Naive thymus-derived CD4-positive, alpha-beta T cell (primary cell): ENCODE measurements at regions not wholly inside any gene's neighbourhood (a gene's known extent, or its start where the extent isn't known, plus 50 kb on each side); places are given as distances from the start of the nearest gene placed in this dataset.

Experiments used
- ATAC-seq: fragments of 150-1000 bp; cut with Tn5 transposase; 2 replicates; pipeline ENCODE4 v1.10.0; 2021; ENCODE audit warnings: mild to moderate bottlenecking, moderate library complexity
- CTCF ChIA-PET: fragments of 350-600 bp; sonication (Branson Sonifier 250); formaldehyde crosslinking; loops from one replicate; lab custom pipeline; 2021; ENCODE audit warnings: antibody characterized with exemption; lab: Charles Lee
- POLR2A ChIA-PET: fragments of 350-600 bp; sonication (Branson Sonifier 250); formaldehyde crosslinking; loops from one replicate; lab custom pipeline; 2021; ENCODE audit warnings: antibody characterized with exemption, inconsistent platforms; lab: Charles Lee
- DNase-seq, 9 donors: peaks; one replicate each; pipeline versions ENCODE4 v3.0.0 to v3.0.0-alpha.2; 2020 to 2022; ENCODE audit warnings: mixed read lengths in 1 of 9
- H3K27ac ChIP-seq: one replicate; pipeline ENCODE4 v1.7.0; 2013; ENCODE audit warnings: mild to moderate bottlenecking, low read depth, low read length, moderate library complexity
- H3K27me3 ChIP-seq, 2 donors: one replicate each; pipeline ENCODE4 v1.7.0; 2013; ENCODE audit warnings: low read length in 2 of 2, mild to moderate bottlenecking in 2 of 2, moderate library complexity in 2 of 2; ENCODE audit not compliant: control insufficient read depth in 2 of 2, insufficient read depth in 2 of 2
- H3K36me3 ChIP-seq, 3 experiments: 1 replicate in 2 of 3; 2 replicates in 1 of 3; pipeline ENCODE4 v1.7.0; 2013; ENCODE audit warnings: low read length in 3 of 3, mild to moderate bottlenecking in 3 of 3, moderate library complexity in 1 of 3; ENCODE audit not compliant: insufficient read depth in 3 of 3, control insufficient read depth in 2 of 3
- H3K4me1 ChIP-seq, 2 donors: one replicate each; pipeline ENCODE4 v1.7.0; 2013; ENCODE audit warnings: low read length in 2 of 2, mild to moderate bottlenecking in 2 of 2, moderate library complexity in 1 of 2; ENCODE audit not compliant: control insufficient read depth in 2 of 2, insufficient read depth in 2 of 2
- H3K4me3 ChIP-seq: 2 replicates; pipeline ENCODE4 v1.7.0; 2013; ENCODE audit warnings: mild to moderate bottlenecking, low read length
- H3K9me3 ChIP-seq, 3 experiments: 1 replicate in 2 of 3; 2 replicates in 1 of 3; pipeline ENCODE4 v1.7.0; 2013; ENCODE audit warnings: low read length in 3 of 3; ENCODE audit not compliant: control insufficient read depth in 2 of 3
- H3K27ac Mint-ChIP-seq, 9 donors: one replicate each; pipeline ENCODE4 v1.8.0; 2020 to 2022; ENCODE audit warnings: mixed read lengths in 9 of 9, mild to moderate bottlenecking in 8 of 9, moderate library complexity in 5 of 9, inconsistent platforms in 2 of 9
- H3K27me3 Mint-ChIP-seq, 5 donors: one replicate each; pipeline ENCODE4 v1.8.0; 2021 to 2022; ENCODE audit warnings: mixed read lengths in 5 of 5, mild to moderate bottlenecking in 1 of 5
- H3K36me3 Mint-ChIP-seq, 5 donors: one replicate each; pipeline ENCODE4 v1.8.0; 2020 to 2022; ENCODE audit warnings: mixed read lengths in 5 of 5, mild to moderate bottlenecking in 3 of 5, inconsistent platforms in 1 of 5
- H3K4me1 Mint-ChIP-seq, 7 donors: one replicate each; pipeline ENCODE4 v1.8.0; 2020 to 2022; ENCODE audit warnings: mixed read lengths in 7 of 7, mild to moderate bottlenecking in 3 of 7, inconsistent platforms in 1 of 7
- H3K4me3 Mint-ChIP-seq, 10 donors: one replicate each; pipeline ENCODE4 v1.8.0; 2020 to 2022; ENCODE audit warnings: mild to moderate bottlenecking in 10 of 10, mixed read lengths in 10 of 10, moderate library complexity in 6 of 10, inconsistent platforms in 2 of 10
- H3K9me3 Mint-ChIP-seq, 11 donors: one replicate each; pipeline ENCODE4 v1.8.0; 2020 to 2022; ENCODE audit warnings: mixed read lengths in 11 of 11, mild to moderate bottlenecking in 4 of 11, inconsistent platforms in 1 of 11, moderate library complexity in 1 of 11
- intact Hi-C, 2 donors: fragments of 100-400 bp; cut with micrococcal nuclease; formaldehyde crosslinking; loops; one replicate each; pipeline ENCODE4 v1.15.1; 2023

DNA sequence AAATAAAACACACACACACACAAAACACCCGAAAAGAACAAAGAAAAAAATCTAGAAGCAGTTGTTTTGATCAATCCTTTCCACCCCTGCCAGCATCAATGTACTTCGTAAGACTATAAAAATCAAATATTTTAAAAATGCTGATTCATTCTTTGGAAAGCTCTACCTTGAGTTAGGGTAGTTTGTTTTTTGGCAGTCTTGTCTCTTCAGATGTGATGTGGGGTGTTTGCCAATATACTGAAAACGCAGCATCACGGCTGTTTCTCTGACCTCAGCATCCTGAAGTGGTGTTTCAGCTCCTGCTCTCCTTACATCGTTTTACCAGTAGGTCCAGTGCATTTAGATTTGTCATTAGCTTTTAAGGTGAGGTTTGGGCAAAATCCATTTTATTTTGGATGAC lies 526.0 kb downstream of the UTRN start:
- Histone ChIP-seq H3K4me3 (no peak overlapping the region), H3K27ac (no peak overlapping the region), H3K27me3 (no peaks in the 10 kb centered on the region), H3K36me3 (peaks cover 0 to 16% (median 6%) of the 10 kb centered on the region in 3 experiments), H3K9me3 (no peaks in the 10 kb centered on the region), H3K4me1 (no peaks in the 10 kb centered on the region)
- intact Hi-C loops: no loop called here
- ATAC-seq: no peak
- Mint-ChIP-seq H3K27ac (no peak overlapping the region), H3K4me3 (no peak overlapping the region), H3K36me3 (peaks cover 15 to 72% (median 49%) of the 10 kb centered on the region in 5 donors), H3K27me3 (no peaks in the 10 kb centered on the region), H3K4me1 (peaks cover 0 to 5% (median 0%) of the 10 kb centered on the region in 7 donors), H3K9me3 (peaks cover 0 to 2% (median 0%) of the 10 kb centered on the region in 11 donors)
- ChIA-PET CTCF (no interaction called here), POLR2A (no interaction called here)
- DNase-seq: no peak

DNA sequence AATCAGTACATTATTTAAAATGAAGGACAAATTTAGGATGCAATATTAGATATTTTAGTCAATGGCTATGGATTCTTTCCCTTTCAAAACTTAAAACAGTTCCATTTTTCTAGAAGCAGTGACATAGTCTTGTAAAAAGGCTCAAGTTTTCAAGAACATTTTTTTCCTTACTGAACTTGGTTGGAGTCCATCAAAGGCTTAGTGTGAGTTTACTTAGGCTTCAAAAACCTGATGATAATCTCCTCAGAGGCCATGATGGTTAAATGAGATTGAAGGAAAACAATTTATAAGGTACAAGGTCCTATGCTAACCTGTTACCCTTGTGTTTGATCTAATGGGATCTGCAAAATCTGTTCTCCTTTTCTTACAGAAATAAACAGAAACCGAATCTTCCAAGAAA lies 531.8 kb downstream of the UTRN start:
- Histone ChIP-seq H3K27me3 (no peaks in the 10 kb centered on the region), H3K36me3 (peaks cover 0 to 9% (median 3%) of the 10 kb centered on the region in 3 experiments), H3K4me1 (peaks cover 0 to 4% of the 10 kb centered on the region in 2 donors), H3K27ac (no peak overlapping the region), H3K4me3 (no peak overlapping the region), H3K9me3 (no peaks in the 10 kb centered on the region)
- Mint-ChIP-seq H3K4me1 (peaks cover 0 to 5% (median 0%) of the 10 kb centered on the region in 7 donors), H3K27me3 (no peaks in the 10 kb centered on the region), H3K4me3 (no peak overlapping the region), H3K27ac (no peak overlapping the region), H3K9me3 (peaks cover 0 to 2% (median 0%) of the 10 kb centered on the region in 11 donors), H3K36me3 (peaks cover 8 to 55% (median 32%) of the 10 kb centered on the region in 5 donors)
- ATAC-seq (no peak), DNase-seq (no peak)
- CTCF ChIA-PET: no interaction called here
- POLR2A ChIA-PET: no interaction called here
- intact Hi-C loops: no loop called here

- Histone ChIP-seq H3K27me3 (no peaks in the 10 kb centered on the region), H3K27ac (no peak overlapping the region), H3K36me3 (no peaks in the 10 kb centered on the region), H3K9me3 (no peaks in the 10 kb centered on the region), H3K4me1 (peaks cover 0 to 4% of the 10 kb centered on the region in 2 donors), H3K4me3 (no peak overlapping the region)
- Mint-ChIP-seq H3K9me3 (no peaks in the 10 kb centered on the region), H3K4me3 (no peak overlapping the region), H3K4me1 (peaks cover 0 to 5% (median 0%) of the 10 kb centered on the region in 7 donors), H3K36me3 (peaks cover 4 to 40% (median 18%) of the 10 kb centered on the region in 5 donors), H3K27me3 (no peaks in the 10 kb centered on the region), H3K27ac (no peak overlapping the region)
- intact Hi-C loops: loop anchor here in 1 of 2 donors (10.0 kb wide), 1 partner anchor 235 kb away; no protein-coding TSS in a partner anchor
- ATAC-seq (no peak), DNase-seq (no peak)
- ChIA-PET POLR2A (no interaction called here), CTCF (no interaction called here)
These were observed 535.1 kb downstream of the UTRN start for GRCh38 chr6:144820270-144820669.

DNA sequence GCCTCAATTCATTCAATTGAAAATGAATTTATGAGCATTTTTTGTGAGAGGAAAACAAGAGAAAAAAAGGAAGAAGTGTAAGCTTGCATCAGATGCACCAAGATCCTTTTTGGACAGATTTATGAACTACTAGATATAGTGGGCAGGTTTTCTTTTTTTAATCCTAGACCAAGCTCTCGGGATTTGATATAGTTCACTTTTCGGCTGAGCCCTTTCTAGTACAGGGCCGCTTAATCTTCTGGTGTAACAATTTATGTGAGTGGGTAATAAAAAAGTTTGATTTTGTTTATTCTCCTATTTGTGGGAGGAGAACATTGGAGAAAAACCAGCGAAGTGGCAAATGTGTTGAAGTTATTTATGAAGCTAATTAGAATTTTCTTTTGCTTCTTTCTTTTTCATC lies 538.0 kb downstream of the UTRN start:
- ChIA-PET CTCF (no interaction called here), POLR2A (no interaction called here)
- no peaks in the 10 kb centered on the region for H3K27me3 Mint-ChIP-seq
- Histone ChIP-seq H3K27me3 (no peaks in the 10 kb centered on the region), H3K9me3 (no peaks in the 10 kb centered on the region), H3K27ac (no peak overlapping the region), H3K36me3 (peaks cover 0 to 12% (median 8%) of the 10 kb centered on the region in 3 experiments), H3K4me3 (no peak overlapping the region), H3K4me1 (no peaks in the 10 kb centered on the region)
- intact Hi-C loops: loop anchor here in 1 of 2 donors (10.0 kb wide), 1 partner anchor 238 kb away; no protein-coding TSS in a partner anchor
- H3K9me3 Mint-ChIP-seq: no peaks in the 10 kb centered on the region
- peaks cover 8 to 51% (median 22%) of the 10 kb centered on the region in 5 donors for H3K36me3 Mint-ChIP-seq
- ATAC-seq (no peak), DNase-seq (no peak)
- H3K4me1 Mint-ChIP-seq: peaks cover 0 to 1% (median 0%) of the 10 kb centered on the region in 7 donors
- H3K4me3 Mint-ChIP-seq: no peak overlapping the region
- H3K27ac Mint-ChIP-seq: peak overlapping the region in 2 of 9 donors; percentile 13 to 26

GRCh38 chr6:144824018-144824417 lies 538.9 kb downstream of the UTRN start:
- H3K9me3 Mint-ChIP-seq: no peaks in the 10 kb centered on the region
- no peaks in the 10 kb centered on the region for H3K4me1 ChIP-seq
- H3K36me3 Mint-ChIP-seq: peaks cover 10 to 55% (median 24%) of the 10 kb centered on the region in 5 donors
- DNase-seq (no peak), ATAC-seq (no peak)
- POLR2A ChIA-PET: no interaction called here
- peak overlapping the region in 2 of 9 donors; percentile 5 to 84 for H3K27ac Mint-ChIP-seq
- H3K4me3 ChIP-seq: no peak overlapping the region
- H3K4me3 Mint-ChIP-seq: no peak overlapping the region
- peaks cover 0 to 1% (median 0%) of the 10 kb centered on the region in 7 donors for H3K4me1 Mint-ChIP-seq
- H3K27me3 ChIP-seq: no peaks in the 10 kb centered on the region
- no peak overlapping the region for H3K27ac ChIP-seq
- no peaks in the 10 kb centered on the region for H3K27me3 Mint-ChIP-seq
- CTCF ChIA-PET: no interaction called here
- intact Hi-C loops: loop anchor here in 1 of 2 donors (10.0 kb wide), 1 partner anchor 239 kb away; no protein-coding TSS in a partner anchor
- no peaks in the 10 kb centered on the region for H3K9me3 ChIP-seq
- peaks cover 0 to 16% (median 8%) of the 10 kb centered on the region in 3 experiments for H3K36me3 ChIP-seq

DNA sequence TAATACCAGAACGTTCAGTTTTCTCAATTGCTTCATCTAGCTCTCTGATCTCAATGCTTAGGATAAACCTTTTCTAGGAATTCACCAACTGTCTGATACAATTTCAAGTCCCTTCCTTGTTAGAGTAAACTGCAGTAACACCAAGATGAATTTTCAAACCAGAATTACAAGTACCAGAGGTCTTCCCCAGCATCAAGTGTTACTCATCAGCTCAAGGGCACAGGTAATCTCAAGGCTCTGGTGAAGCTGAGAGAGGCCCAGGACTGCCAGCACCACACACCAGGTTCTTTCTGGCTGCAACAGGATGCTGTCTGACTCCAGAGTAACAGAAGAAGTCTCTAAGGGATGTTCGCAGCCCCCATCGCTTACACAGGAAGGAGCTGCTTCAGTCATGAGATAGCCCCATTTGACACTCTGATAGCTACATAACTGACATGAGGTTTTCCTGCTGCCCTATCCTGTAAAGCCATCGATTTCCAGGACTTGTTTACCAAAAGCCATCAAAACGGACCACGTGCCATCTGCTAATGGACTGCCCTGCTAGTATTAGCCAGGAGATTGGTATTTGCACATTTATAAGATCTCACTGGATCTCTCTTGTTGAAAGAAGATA lies 549.4 kb downstream of the UTRN start:
- peaks cover 9 to 66% (median 26%) of the 10 kb centered on the region in 5 donors for H3K36me3 Mint-ChIP-seq
- no peak for ATAC-seq
- H3K4me1 ChIP-seq: no peaks in the 10 kb centered on the region

More for the DNA sequence above, 549.4 kb downstream of the UTRN start:
- Histone ChIP-seq H3K27me3 (peaks cover 0 to 3% of the 10 kb centered on the region in 2 donors), H3K9me3 (no peaks in the 10 kb centered on the region), H3K36me3 (peaks cover 4 to 62% (median 49%) of the 10 kb centered on the region in 3 experiments), H3K4me3 (no peak overlapping the region), H3K27ac (no peak overlapping the region)
- DNase-seq: no peak
- intact Hi-C loops: no loop called here
- ChIA-PET CTCF (no interaction called here), POLR2A (no interaction called here)
- Mint-ChIP-seq H3K4me3 (no peak overlapping the region), H3K27ac (peak overlapping the region in 1 of 9 donors; percentile 51), H3K9me3 (no peaks in the 10 kb centered on the region), H3K27me3 (no peaks in the 10 kb centered on the region), H3K4me1 (no peaks in the 10 kb centered on the region)
